K562 (cell line): ENCODE measurements at regions not wholly inside any gene's neighbourhood (a gene's known extent, or its start where the extent isn't known, plus 50 kb on each side); places are given as distances from the start of the nearest gene placed in this dataset.

ENCODE experiments used
- CXXC5 ChIP-seq: fragments of 250-450 bp; sonication (Bioruptor Pico); IDR thresholded peaks from 2 replicates; pipeline ENCODE4 v1.8.0; 2022; ENCODE audit warnings: inconsistent platforms, mild to moderate bottlenecking, moderate library complexity
- EGR1 ChIP-seq: fragments of 450-650 bp; conservative IDR thresholded peaks from 2 replicates; pipeline ENCODE4 v1.6.1; 2017; ENCODE audit warnings: mild to moderate bottlenecking
- ELF4 ChIP-seq: fragments of 450-650 bp; formaldehyde crosslinking; IDR thresholded peaks from 2 replicates; pipeline ENCODE4 v1.4.0; 2022; ENCODE audit warnings: missing genetic modification characterization
- MAZ ChIP-seq, 2 experiments: fragments of 450-650 bp in 1 of 2; sonication (generic) in 1 of 2; formaldehyde crosslinking; IDR thresholded peaks in 1 of 2; conservative IDR thresholded peaks in 1 of 2; 2 replicates each; pipeline versions ENCODE4 v1.4.0 to v1.5.0; 2020; ENCODE audit warnings: mild to moderate bottlenecking in 1 of 2, missing genetic modification reagents in 1 of 2
- PML ChIP-seq: IDR thresholded peaks from 2 replicates; pipeline ENCODE4 v1.6.1; 2012; ENCODE audit warnings: low read length, inconsistent platforms
- PRMT5 ChIP-seq: sonication (generic); formaldehyde crosslinking; IDR thresholded peaks from 2 replicates; pipeline ENCODE4 v1.5.0; 2020; ENCODE audit warnings: missing genetic modification reagents
- RNF2 ChIP-seq: sonication (generic); IDR thresholded peaks from 2 replicates; pipeline ENCODE4 v1.6.1; 2016
- SAFB2 ChIP-seq: fragments of 200-400 bp; formaldehyde crosslinking; IDR thresholded peaks from 2 replicates; pipeline ENCODE4 v1.6.1; 2018; ENCODE audit warnings: borderline replicate concordance, low read length, low read depth, moderate library complexity; ENCODE audit not compliant: severe bottlenecking
- TAF1 ChIP-seq: IDR thresholded peaks from 2 replicates; pipeline ENCODE4 v1.6.1; 2011; ENCODE audit warnings: mild to moderate bottlenecking, low read length, moderate library complexity; ENCODE audit not compliant: insufficient read depth, control insufficient read depth, severe bottlenecking; ENCODE audit errors: extremely low read depth
- ZNF224 ChIP-seq: sonication (generic); formaldehyde crosslinking; IDR thresholded peaks from 2 replicates; pipeline ENCODE4 v1.8.0; 2022; ENCODE audit warnings: mild to moderate bottlenecking, missing genetic modification reagents
- TF ChIP-seq, protein P1 (sequence below): fragments of 450-650 bp; conservative IDR thresholded peaks from 2 replicates; pipeline ENCODE4 v1.6.1; 2016; ENCODE audit warnings: missing genetic modification characterization, low read depth, mild to moderate bottlenecking, missing compliant biosample characterization, moderate library complexity
- TF ChIP-seq, protein P2 (sequence below), 3 experiments: IDR thresholded peaks in 2 of 3; conservative IDR thresholded peaks in 1 of 3; 2 replicates each; pipeline ENCODE4 v1.5.1; 2011 to 2012; ENCODE audit warnings: low read length in 3 of 3, mild to moderate bottlenecking in 3 of 3, control low read depth in 2 of 3, improper control_type of control experiment in 1 of 3, inconsistent platforms in 1 of 3, low read depth in 1 of 3, mixed read lengths in 1 of 3, moderate library complexity in 1 of 3; ENCODE audit not compliant: insufficient read depth in 2 of 3
- TF ChIP-seq, protein P3 (sequence below): sonication (generic); formaldehyde crosslinking; IDR thresholded peaks from 2 replicates; pipeline ENCODE4 v1.8.1; 2023; ENCODE audit warnings: mild to moderate bottlenecking, missing genetic modification reagents

DNA sequence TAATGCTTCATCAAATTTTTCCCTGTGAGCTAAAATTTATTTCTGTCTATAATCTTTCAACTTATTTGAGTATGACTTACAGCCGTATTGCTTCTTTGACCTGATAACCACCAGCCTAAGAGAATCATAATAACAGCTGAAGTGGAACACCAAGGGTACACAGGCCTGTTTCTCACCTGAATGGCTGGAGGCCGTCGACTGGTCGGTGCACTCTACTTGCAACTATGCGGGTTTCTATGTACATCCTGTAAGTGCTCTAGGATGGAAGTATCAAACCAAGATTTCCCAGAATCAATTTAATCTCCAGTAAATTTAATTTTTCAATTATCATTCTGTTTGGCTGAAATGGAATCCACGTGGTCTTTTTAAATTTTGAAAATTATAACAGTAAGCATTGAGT lies 504.8 kb upstream of the PHF14 start:
- TF ChIP-seq SAFB2 (no peak), EGR1 (no peak), MAZ (CRISPR knock-in tag; conservative IDR thresholded peaks at IDR 0.05 in 1 of 2, IDR thresholded peaks at IDR 0.05 in 1 of 2) (no peak), TAF1 (no peak), ELF4 (CRISPR knock-in tag) (no peak), ZNF224 (no peak), PRMT5 (CRISPR knock-in tag) (no peak), PML (no peak), CXXC5 (CRISPR knock-in tag) (no peak), RNF2 (no peak)
- TF ChIP-seq, protein P1, sequence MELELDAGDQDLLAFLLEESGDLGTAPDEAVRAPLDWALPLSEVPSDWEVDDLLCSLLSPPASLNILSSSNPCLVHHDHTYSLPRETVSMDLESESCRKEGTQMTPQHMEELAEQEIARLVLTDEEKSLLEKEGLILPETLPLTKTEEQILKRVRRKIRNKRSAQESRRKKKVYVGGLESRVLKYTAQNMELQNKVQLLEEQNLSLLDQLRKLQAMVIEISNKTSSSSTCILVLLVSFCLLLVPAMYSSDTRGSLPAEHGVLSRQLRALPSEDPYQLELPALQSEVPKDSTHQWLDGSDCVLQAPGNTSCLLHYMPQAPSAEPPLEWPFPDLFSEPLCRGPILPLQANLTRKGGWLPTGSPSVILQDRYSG (tag): no peak
- TF ChIP-seq, protein P2, sequence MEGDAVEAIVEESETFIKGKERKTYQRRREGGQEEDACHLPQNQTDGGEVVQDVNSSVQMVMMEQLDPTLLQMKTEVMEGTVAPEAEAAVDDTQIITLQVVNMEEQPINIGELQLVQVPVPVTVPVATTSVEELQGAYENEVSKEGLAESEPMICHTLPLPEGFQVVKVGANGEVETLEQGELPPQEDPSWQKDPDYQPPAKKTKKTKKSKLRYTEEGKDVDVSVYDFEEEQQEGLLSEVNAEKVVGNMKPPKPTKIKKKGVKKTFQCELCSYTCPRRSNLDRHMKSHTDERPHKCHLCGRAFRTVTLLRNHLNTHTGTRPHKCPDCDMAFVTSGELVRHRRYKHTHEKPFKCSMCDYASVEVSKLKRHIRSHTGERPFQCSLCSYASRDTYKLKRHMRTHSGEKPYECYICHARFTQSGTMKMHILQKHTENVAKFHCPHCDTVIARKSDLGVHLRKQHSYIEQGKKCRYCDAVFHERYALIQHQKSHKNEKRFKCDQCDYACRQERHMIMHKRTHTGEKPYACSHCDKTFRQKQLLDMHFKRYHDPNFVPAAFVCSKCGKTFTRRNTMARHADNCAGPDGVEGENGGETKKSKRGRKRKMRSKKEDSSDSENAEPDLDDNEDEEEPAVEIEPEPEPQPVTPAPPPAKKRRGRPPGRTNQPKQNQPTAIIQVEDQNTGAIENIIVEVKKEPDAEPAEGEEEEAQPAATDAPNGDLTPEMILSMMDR (IDR thresholded peaks at IDR 0.05 in 2 of 3, conservative IDR thresholded peaks at IDR 0.05 in 1 of 3; ENCODE audit: insufficient read depth in 2 of 3, low read depth in 1 of 3, low read length in 3 of 3): no peak
- TF ChIP-seq, protein P3, sequence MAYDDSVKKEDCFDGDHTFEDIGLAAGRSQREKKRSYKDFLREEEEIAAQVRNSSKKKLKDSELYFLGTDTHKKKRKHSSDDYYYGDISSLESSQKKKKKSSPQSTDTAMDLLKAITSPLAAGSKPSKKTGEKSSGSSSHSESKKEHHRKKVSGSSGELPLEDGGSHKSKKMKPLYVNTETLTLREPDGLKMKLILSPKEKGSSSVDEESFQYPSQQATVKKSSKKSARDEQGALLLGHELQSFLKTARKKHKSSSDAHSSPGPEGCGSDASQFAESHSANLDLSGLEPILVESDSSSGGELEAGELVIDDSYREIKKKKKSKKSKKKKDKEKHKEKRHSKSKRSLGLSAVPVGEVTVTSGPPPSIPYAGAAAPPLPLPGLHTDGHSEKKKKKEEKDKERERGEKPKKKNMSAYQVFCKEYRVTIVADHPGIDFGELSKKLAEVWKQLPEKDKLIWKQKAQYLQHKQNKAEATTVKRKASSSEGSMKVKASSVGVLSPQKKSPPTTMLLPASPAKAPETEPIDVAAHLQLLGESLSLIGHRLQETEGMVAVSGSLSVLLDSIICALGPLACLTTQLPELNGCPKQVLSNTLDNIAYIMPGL (CRISPR knock-in tag): no peak
